ENCODE measurements at regions not wholly inside any gene's neighbourhood (a gene's known extent, or its start where the extent isn't known, plus 50 kb on each side); places are given as distances from the start of the nearest gene placed in this dataset.

DNA sequence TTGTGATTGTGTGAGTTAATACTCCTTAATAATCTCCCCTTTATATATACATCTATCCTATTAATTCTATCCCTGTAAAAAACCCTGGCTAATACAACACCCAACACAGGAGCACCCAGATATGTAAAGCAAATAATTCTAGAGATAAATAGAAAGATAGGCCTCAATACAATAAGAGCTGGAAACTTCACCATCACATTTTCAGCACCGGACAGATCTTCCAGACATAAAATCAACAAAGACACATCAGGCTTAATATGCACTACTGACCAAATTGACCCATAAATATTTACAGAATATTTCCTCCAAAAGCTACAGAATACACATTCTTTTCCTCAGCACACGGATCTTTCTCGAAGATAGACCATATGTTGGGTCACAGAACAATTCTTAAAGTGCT, 71.0 kb upstream of the ST8SIA4 start:
- no peak for DNase-seq

GRCh38 chr5:100970646-100971255, 67.7 kb upstream of the ST8SIA4 start:
- DNase-seq: no peak

DNA sequence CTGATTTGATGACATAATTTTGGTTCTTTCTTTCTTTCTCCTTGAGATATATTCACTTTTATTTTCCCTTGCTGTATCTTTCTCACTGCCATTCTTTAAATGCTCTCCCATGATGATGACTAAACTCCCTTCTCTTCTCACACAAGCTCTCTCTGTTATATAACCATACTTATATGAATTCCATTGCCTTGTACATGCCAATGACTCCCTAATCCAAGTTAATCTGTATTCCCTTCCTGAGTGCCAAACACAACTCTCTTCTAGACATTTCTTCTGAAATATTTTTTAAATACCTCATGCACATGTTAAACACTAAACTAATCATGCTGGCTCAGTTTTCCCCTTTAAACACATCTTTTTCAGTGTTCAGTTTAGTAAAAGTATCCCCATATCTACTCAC, 62.2 kb upstream of the ST8SIA4 start:
- DNase-seq: no peak
